ENCODE measurements at regions not wholly inside any gene's neighbourhood (a gene's known extent, or its start where the extent isn't known, plus 50 kb on each side); places are given as distances from the start of the nearest gene placed in this dataset.

- POLR2A ChIA-PET: no interaction called here
Observed at GRCh38 chr20:11429889-11430519, 487.7 kb upstream of the BTBD3 start.

DNA sequence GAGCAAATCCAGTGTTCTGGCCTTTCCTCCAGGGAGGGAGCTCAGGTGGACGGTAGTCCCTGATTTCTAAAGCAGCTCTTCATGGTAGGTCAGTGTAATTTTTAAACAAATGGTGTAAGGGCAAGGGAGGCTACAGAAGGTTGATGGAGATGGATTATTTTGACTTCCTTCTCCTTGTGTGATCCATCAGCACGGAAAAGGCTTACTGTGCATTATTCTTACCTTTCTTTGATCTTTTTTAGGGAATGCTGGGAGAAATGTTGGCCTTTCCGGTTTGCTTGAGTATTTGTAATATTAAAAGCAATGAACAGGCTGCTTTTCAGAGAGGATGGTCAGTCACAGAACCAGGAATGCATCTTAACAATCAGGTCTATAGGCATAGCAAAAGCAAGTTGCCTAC, 487.0 kb upstream of the BTBD3 start:
- DNase-seq (ENCODE audit: low spot score): no peak
- H3K79me2 ChIP-seq (ENCODE audit: insufficient read depth, low read depth, low read length): no peaks in the 10 kb centered on the region
- no peak overlapping the region for H3K4me3 ChIP-seq (ENCODE audit: low read depth, low read length, poor library complexity, severe bottlenecking)
- no peak for TF ChIP-seq EZH2phosphoT487 (IDR thresholded peaks at IDR 0.05; ENCODE audit: borderline replicate concordance, low read depth, low read length)
- TF ChIP-seq, protein P1, sequence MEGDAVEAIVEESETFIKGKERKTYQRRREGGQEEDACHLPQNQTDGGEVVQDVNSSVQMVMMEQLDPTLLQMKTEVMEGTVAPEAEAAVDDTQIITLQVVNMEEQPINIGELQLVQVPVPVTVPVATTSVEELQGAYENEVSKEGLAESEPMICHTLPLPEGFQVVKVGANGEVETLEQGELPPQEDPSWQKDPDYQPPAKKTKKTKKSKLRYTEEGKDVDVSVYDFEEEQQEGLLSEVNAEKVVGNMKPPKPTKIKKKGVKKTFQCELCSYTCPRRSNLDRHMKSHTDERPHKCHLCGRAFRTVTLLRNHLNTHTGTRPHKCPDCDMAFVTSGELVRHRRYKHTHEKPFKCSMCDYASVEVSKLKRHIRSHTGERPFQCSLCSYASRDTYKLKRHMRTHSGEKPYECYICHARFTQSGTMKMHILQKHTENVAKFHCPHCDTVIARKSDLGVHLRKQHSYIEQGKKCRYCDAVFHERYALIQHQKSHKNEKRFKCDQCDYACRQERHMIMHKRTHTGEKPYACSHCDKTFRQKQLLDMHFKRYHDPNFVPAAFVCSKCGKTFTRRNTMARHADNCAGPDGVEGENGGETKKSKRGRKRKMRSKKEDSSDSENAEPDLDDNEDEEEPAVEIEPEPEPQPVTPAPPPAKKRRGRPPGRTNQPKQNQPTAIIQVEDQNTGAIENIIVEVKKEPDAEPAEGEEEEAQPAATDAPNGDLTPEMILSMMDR (conservative IDR thresholded peaks at IDR 0.05; ENCODE audit: low read length): no peak
- no peaks in the 10 kb centered on the region for H3K36me3 ChIP-seq (ENCODE audit: insufficient read depth, low read length)
- no peaks in the 10 kb centered on the region for H4K20me1 ChIP-seq (ENCODE audit: insufficient read depth, low read length)
- intact Hi-C loops (cut with micrococcal nuclease; ENCODE audit: unreplicated experiment): no loop called here
- no TSS peak for BruUV-seq (replicated peaks)
- no peaks in the 10 kb centered on the region for H3K9me2 ChIP-seq (ENCODE audit: insufficient read depth, low read length)
- ChIA-PET CTCF (ENCODE audit: unreplicated experiment) (no interaction called here), POLR2A (no interaction called here)
- no peaks in the 10 kb centered on the region for H3K4me1 ChIP-seq (ENCODE audit: insufficient read depth, low read length, poor library complexity, severe bottlenecking)
- no peak overlapping the region for H3K27ac ChIP-seq (ENCODE audit: low read depth, low read length, poor library complexity, severe bottlenecking)
- H3K9me3 ChIP-seq (ENCODE audit: low read length): no peaks in the 10 kb centered on the region
- no peak overlapping the region for H2AFZ ChIP-seq (ENCODE audit: low read length)
- H3K4me2 ChIP-seq (ENCODE audit: low read length): no peak overlapping the region

More at GRCh38 chr20:11429889-11430519, 487.7 kb upstream of the BTBD3 start:
- Histone ChIP-seq H3K79me2 (ENCODE audit: insufficient read depth, low read depth, low read length) (no peaks in the 10 kb centered on the region), H3K9me3 (ENCODE audit: low read length) (no peaks in the 10 kb centered on the region), H3K36me3 (ENCODE audit: insufficient read depth, low read length) (no peaks in the 10 kb centered on the region), H3K4me1 (ENCODE audit: insufficient read depth, low read length, poor library complexity, severe bottlenecking) (no peaks in the 10 kb centered on the region), H3K9me2 (ENCODE audit: insufficient read depth, low read length) (no peaks in the 10 kb centered on the region), H2AFZ (ENCODE audit: low read length) (no peak overlapping the region), H3K4me2 (ENCODE audit: low read length) (no peak overlapping the region), H3K27ac (ENCODE audit: low read depth, low read length, poor library complexity, severe bottlenecking) (no peak overlapping the region), H4K20me1 (ENCODE audit: insufficient read depth, low read length) (no peaks in the 10 kb centered on the region), H3K4me3 (ENCODE audit: low read depth, low read length, poor library complexity, severe bottlenecking) (no peak overlapping the region)
- DNase-seq (ENCODE audit: low spot score): no peak
- CTCF ChIA-PET (ENCODE audit: unreplicated experiment): no interaction called here
- TF ChIP-seq, protein P1 (conservative IDR thresholded peaks at IDR 0.05; ENCODE audit: low read length): no peak
- no peak for TF ChIP-seq EZH2phosphoT487 (IDR thresholded peaks at IDR 0.05; ENCODE audit: borderline replicate concordance, low read depth, low read length)
- intact Hi-C loops (cut with micrococcal nuclease; ENCODE audit: unreplicated experiment): no loop called here
- no TSS peak for BruUV-seq (replicated peaks)

DNA sequence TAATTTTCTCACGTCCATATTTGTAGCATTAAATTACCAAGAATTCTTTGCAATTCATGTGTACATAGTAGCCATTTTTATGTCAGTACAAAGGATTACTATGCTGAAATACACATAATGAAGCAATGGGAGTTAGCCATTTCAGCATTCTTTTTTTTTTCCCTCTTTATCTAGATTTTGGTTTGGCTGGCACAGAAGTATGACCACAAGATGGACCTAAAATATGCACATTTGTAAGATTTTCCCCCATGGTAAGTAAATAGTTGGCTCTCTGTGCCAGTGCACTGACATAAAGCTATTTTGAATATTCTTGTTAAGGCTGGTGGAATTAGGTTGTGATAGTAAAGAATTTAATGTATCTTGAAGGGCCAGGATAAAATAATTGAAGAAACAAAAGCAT, 486.1 kb upstream of the BTBD3 start:
- no peak for TF ChIP-seq EZH2phosphoT487 (IDR thresholded peaks at IDR 0.05; ENCODE audit: borderline replicate concordance, low read depth, low read length)
- TF ChIP-seq, protein P1 (conservative IDR thresholded peaks at IDR 0.05; ENCODE audit: low read length): no peak
- POLR2A ChIA-PET: no interaction called here
- H3K4me1 ChIP-seq (ENCODE audit: insufficient read depth, low read length, poor library complexity, severe bottlenecking): no peaks in the 10 kb centered on the region

More for the DNA sequence above, 486.1 kb upstream of the BTBD3 start:
- no TSS peak for BruUV-seq (replicated peaks)
- Histone ChIP-seq H3K27ac (ENCODE audit: low read depth, low read length, poor library complexity, severe bottlenecking) (no peak overlapping the region), H4K20me1 (ENCODE audit: insufficient read depth, low read length) (no peaks in the 10 kb centered on the region), H3K9me3 (ENCODE audit: low read length) (no peaks in the 10 kb centered on the region), H3K9me2 (ENCODE audit: insufficient read depth, low read length) (no peaks in the 10 kb centered on the region), H3K4me3 (ENCODE audit: low read depth, low read length, poor library complexity, severe bottlenecking) (no peak overlapping the region), H2AFZ (ENCODE audit: low read length) (no peak overlapping the region), H3K79me2 (ENCODE audit: insufficient read depth, low read depth, low read length) (no peaks in the 10 kb centered on the region), H3K36me3 (ENCODE audit: insufficient read depth, low read length) (no peaks in the 10 kb centered on the region), H3K4me2 (ENCODE audit: low read length) (no peak overlapping the region)
- DNase-seq (ENCODE audit: low spot score): no peak
- CTCF ChIA-PET (ENCODE audit: unreplicated experiment): no interaction called here
- intact Hi-C loops (cut with micrococcal nuclease; ENCODE audit: unreplicated experiment): no loop called here
